ENCODE measurements at regions not wholly inside any gene's neighbourhood (a gene's known extent, or its start where the extent isn't known, plus 50 kb on each side); places are given as distances from the start of the nearest gene placed in this dataset.

DNA sequence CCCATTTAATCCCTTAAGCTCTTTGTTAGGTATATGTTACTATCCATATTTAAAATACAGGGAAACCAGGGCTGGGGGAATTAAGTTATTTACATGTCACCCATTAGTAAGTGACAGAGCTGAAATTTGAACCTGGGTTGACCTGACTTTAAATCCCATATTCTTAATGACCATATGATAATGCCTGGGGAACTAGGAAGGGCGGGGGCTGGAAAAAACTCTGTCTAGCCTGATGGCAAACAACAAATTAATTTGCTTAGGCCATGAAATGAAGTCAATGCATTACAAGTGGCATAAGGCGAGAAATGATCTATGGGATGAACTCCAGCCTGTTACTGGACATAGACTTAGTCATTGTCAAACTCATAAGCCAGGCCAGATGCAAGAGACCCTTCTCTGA is 325.7 kb upstream of the WWC1 start:
- no peak for TF ChIP-seq POLR2A (IDR thresholded peaks at IDR 0.05)
- TF ChIP-seq, protein P1, sequence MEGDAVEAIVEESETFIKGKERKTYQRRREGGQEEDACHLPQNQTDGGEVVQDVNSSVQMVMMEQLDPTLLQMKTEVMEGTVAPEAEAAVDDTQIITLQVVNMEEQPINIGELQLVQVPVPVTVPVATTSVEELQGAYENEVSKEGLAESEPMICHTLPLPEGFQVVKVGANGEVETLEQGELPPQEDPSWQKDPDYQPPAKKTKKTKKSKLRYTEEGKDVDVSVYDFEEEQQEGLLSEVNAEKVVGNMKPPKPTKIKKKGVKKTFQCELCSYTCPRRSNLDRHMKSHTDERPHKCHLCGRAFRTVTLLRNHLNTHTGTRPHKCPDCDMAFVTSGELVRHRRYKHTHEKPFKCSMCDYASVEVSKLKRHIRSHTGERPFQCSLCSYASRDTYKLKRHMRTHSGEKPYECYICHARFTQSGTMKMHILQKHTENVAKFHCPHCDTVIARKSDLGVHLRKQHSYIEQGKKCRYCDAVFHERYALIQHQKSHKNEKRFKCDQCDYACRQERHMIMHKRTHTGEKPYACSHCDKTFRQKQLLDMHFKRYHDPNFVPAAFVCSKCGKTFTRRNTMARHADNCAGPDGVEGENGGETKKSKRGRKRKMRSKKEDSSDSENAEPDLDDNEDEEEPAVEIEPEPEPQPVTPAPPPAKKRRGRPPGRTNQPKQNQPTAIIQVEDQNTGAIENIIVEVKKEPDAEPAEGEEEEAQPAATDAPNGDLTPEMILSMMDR (IDR thresholded peaks at IDR 0.05 in 4 of 5, conservative IDR thresholded peaks at IDR 0.05 in 1 of 5): no peak
- no peaks in the 10 kb centered on the region for H3K9me3 ChIP-seq
- in situ Hi-C loops (cut with MboI; ENCODE audit: low sequenced_read_pairs in 4 of 4): no loop called here
- H3K4me3 ChIP-seq: no peak overlapping the region
- no peak overlapping the region for H3K27ac ChIP-seq
- ATAC-seq: no peak
- intact Hi-C loops (cut with DNase I; ENCODE audit: low total_unique reads): no loop called here
- H3K36me3 ChIP-seq: no peaks in the 10 kb centered on the region
- no peaks in the 10 kb centered on the region for H3K4me1 ChIP-seq
- DNase-seq: no peak
- H3K27me3 ChIP-seq: no peaks in the 10 kb centered on the region

DNA sequence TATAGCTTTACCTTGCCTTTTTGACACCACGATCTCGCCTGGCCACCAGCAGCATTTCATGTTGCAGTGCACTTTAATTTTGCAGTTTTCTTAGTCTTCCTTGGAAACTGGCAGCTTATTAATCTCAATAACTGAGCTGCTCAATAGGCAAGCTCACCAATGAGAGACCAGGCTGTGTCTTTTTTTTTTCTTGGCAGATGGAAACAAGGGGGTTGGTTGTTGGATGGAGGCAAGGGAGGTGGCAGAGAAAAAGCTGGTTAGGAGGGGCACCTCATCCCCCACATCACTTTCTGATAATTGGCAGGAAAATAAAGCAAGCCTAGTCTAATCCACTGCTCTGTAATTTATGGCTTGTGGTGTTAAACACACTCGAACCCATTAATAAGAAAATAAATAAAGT is 324.5 kb upstream of the WWC1 start:
- Histone ChIP-seq H3K36me3 (no peaks in the 10 kb centered on the region), H3K27ac (no peak overlapping the region), H3K9me3 (no peaks in the 10 kb centered on the region), H3K27me3 (no peaks in the 10 kb centered on the region), H3K4me1 (no peaks in the 10 kb centered on the region), H3K4me3 (no peak overlapping the region)
- intact Hi-C loops (cut with DNase I; ENCODE audit: low total_unique reads): no loop called here
- DNase-seq (no peak), ATAC-seq (no peak)
- in situ Hi-C loops (cut with MboI; ENCODE audit: low sequenced_read_pairs in 4 of 4): no loop called here
- no peak for TF ChIP-seq POLR2A (IDR thresholded peaks at IDR 0.05)
- TF ChIP-seq, protein P1 (IDR thresholded peaks at IDR 0.05 in 4 of 5, conservative IDR thresholded peaks at IDR 0.05 in 1 of 5): no peak

DNA sequence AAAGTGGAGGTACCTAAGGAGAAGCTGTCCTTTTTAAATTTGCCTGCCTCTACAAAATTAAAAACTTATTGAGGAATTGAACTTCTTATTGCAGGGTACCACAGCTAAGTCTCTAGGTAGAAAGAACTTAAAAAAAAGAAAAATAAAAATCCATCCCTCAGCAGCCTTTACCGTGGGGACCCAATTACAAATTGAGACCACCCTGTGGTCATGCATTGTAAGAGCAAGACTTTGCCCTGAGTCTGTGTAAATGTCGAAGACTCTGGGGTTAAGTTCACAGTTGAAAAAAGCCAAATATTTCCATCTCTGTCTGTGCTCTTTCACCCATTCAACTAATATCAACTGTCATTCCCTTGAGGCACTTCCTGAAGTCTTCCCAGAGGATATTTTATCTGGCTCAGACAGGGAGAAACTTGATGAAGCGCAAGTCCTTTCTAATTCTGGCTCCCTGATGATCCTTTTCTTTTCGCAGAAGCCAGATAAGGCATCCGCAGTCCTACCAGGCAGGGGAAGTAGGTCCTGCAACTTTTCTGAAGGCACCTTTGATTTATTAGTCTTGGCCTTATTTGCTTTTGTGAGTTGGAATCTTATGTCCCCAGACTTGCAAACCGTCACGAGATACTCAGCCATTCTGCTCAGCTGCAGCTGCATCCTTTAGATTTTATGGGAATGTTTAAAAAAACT is 323.8 kb upstream of the WWC1 start:
- no peak for ATAC-seq
- H3K9me3 ChIP-seq: no peaks in the 10 kb centered on the region
- DNase-seq: no peak
- in situ Hi-C loops (cut with MboI; ENCODE audit: low sequenced_read_pairs in 4 of 4): no loop called here
- H3K4me1 ChIP-seq: no peaks in the 10 kb centered on the region
- no peak overlapping the region for H3K4me3 ChIP-seq
- H3K27me3 ChIP-seq: no peaks in the 10 kb centered on the region
- TF ChIP-seq POLR2A (IDR thresholded peaks at IDR 0.05): no peak
- TF ChIP-seq, protein P1 (IDR thresholded peaks at IDR 0.05 in 4 of 5, conservative IDR thresholded peaks at IDR 0.05 in 1 of 5): no peak
- H3K36me3 ChIP-seq: no peaks in the 10 kb centered on the region
- no peak overlapping the region for H3K27ac ChIP-seq
- intact Hi-C loops (cut with DNase I; ENCODE audit: low total_unique reads): no loop called here

DNA sequence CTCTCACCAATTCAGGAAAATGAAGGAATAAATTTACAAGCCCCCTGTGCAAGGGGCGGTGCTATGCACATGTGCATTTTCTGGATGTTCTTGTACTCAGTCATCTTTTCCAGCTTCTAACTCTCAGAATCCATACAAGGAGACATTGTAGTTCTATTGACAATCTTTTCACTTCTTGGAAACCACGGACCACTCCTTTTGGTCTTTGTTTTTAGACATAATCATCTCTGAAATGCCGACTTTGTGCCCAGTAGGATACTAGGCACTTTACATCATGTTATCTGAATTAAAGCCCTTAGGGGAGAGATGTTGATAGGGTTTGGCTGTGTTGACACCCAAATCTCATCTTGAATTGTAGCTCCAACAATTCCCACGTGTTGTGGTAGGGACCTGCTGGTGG is 322.6 kb upstream of the WWC1 start:
- no peaks in the 10 kb centered on the region for H3K36me3 ChIP-seq
- in situ Hi-C loops (cut with MboI; ENCODE audit: low sequenced_read_pairs in 4 of 4): no loop called here
- DNase-seq (no peak), ATAC-seq (no peak)
- no peak for TF ChIP-seq POLR2A (IDR thresholded peaks at IDR 0.05)
- TF ChIP-seq, protein P1 (IDR thresholded peaks at IDR 0.05 in 4 of 5, conservative IDR thresholded peaks at IDR 0.05 in 1 of 5): no peak
- intact Hi-C loops (cut with DNase I; ENCODE audit: low total_unique reads): no loop called here
- no peaks in the 10 kb centered on the region for H3K4me1 ChIP-seq
- H3K27me3 ChIP-seq: no peaks in the 10 kb centered on the region
- no peak overlapping the region for H3K27ac ChIP-seq
- H3K4me3 ChIP-seq: no peak overlapping the region
- H3K9me3 ChIP-seq: no peaks in the 10 kb centered on the region

DNA sequence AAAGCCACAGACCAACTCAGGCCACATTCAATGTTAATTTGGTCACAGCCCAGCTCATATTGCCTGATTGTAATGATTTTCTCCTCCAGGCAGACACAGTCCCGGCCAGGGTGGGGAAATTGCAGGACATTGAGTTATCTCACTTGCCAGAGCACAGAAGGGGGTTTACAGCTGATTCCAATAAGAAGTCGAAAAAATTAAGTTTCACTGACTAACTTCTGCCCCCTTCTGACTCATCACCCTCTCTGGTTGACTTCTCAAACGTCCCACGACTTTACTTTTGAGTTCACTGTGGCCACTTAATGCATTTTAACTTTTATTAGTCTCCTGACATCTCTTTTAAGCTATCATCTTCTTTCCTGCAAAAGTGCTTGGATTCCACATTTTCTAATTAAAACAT is 321.4 kb upstream of the WWC1 start:
- no peak for DNase-seq
- in situ Hi-C loops (cut with MboI; ENCODE audit: low sequenced_read_pairs in 4 of 4) (no loop called here), intact Hi-C loops (cut with DNase I; ENCODE audit: low total_unique reads) (no loop called here)
- Histone ChIP-seq H3K4me1 (no peaks in the 10 kb centered on the region), H3K4me3 (no peak overlapping the region), H3K27me3 (no peaks in the 10 kb centered on the region), H3K27ac (no peak overlapping the region), H3K9me3 (no peaks in the 10 kb centered on the region), H3K36me3 (no peaks in the 10 kb centered on the region)
- TF ChIP-seq POLR2A (IDR thresholded peaks at IDR 0.05): no peak
- TF ChIP-seq, protein P1 (IDR thresholded peaks at IDR 0.05 in 4 of 5, conservative IDR thresholded peaks at IDR 0.05 in 1 of 5): no peak
- no peak for ATAC-seq

All from gastrocnemius medialis (tissue), 4 donors.